ENCODE measurements at regions not wholly inside any gene's neighbourhood (a gene's known extent, or its start where the extent isn't known, plus 50 kb on each side); places are given as distances from the start of the nearest gene placed in this dataset.

DNA sequence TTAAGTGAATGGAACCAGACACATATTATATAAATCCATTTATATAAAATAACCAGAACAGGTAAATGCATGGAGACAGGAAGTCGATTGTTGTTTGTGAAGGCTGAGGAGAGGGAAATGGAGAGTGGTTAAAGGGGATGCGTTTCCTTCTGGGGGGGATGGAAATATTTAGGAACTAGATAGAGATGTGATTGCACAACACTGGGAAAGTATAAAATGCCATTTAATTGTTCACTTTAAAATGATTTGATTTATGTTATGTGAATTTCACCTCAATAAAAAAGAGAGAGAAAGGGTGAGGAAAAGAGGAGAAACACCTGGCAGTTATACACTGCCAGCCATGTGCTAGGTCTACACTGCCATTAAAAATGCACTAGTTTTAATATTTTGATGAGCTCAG, 312.6 kb downstream of the CD83 start:
- intact Hi-C loops (cut with DNase I): loop anchor here (5.0 to 10.0 kb wide), 4 partner anchors 68 to 815 kb away; partner anchors contain the start of gene JARID2
- ATAC-seq (no peak), DNase-seq (ENCODE audit: missing footprints) (no peak)

DNA sequence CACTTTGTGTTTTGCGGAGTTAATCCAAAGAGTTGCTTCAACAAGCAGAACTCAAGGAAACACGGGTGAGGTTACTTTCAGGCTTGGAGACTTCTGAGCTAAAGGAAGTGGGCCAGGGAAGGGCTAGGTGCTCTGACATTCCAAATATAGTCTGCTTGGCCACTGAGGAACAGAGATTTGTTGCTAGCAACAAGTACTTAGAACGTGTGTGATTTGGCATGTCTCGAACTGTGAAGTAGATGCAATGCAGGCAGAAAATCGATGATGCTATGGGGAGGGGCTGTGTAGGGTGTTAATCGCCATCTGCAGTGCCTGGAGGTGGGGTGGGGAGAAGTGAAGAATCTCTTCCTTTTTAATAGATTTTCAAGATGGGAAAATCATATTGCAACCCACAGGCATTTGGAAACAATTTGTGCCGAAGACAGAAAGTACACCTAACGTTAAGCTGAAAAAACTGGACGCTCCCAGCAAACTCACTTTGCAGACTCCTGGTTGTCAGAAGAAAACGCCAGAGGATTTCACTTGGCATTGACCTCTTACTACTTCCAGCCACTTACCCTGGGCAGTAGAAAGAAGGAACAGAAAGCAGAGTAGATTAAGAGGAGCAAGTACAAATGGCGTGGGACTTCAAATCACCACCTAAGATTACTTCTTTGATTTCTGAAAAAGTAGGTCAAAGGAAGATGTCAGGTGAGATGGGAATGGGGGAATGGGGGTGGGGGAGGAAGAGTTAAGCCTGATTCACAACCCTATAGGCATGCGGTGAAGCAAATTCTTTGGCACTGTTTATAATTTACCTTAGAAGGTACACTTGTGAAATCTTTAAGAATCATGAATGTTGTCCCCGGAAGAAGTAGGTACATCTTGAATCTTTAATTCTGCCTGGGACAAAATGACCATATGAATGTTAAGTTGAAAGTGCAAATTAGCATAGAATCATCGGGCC, 314.1 kb downstream of the CD83 start:
- ATAC-seq (peak; percentile 91), DNase-seq (ENCODE audit: missing footprints) (no peak)
- intact Hi-C loops (cut with DNase I): loop anchor here (2.0 to 10.0 kb wide), 5 partner anchors 69 to 813 kb away; partner anchors contain the start of gene JARID2

- intact Hi-C loops (cut with DNase I): loop anchor here (5.0 to 10.0 kb wide), 4 partner anchors 73 to 810 kb away; partner anchors contain the start of gene JARID2
- no peak for DNase-seq (ENCODE audit: missing footprints)
- ATAC-seq: no peak
Measured at GRCh38 chr6:14434916-14435690, 317.5 kb downstream of the CD83 start.

DNA sequence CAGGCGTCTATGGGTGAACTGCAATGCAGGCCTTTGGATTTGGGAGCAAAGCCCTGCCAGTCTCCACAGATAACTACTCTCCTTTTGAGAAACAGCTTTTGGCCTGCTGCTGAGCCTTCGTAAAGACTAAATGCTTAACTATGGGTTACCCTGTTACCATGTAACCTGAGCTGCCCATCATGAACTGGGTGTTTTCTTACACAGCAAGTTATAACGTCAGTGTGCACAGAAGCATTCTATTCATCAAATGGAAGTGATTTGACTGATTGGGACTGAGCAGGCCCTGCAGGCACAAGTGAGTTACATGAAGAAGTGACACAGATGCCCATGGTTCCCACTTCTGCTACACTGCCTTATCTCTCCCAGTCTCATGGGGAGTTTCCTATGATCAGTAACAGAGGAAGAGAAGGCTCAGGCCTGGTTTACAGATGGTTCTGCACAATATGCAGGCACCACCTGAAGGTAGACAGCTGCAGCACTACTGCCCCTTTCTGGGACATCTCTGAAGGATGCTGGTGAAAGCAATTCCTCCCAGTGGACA, 319.1 kb downstream of the CD83 start:
- intact Hi-C loops (cut with DNase I): loop anchor here (10.0 kb wide), 2 partner anchors 138 to 808 kb away; partner anchors contain the start of gene JARID2
- ATAC-seq: no peak
- no peak for DNase-seq (ENCODE audit: missing footprints)

GRCh38 chr6:14439419-14439818, 321.8 kb downstream of the CD83 start:
- intact Hi-C loops (cut with DNase I): loop anchor here (10.0 kb wide), 2 partner anchors 135 to 805 kb away; partner anchors contain the start of gene JARID2
- ATAC-seq (no peak), DNase-seq (ENCODE audit: missing footprints) (no peak)

DNA sequence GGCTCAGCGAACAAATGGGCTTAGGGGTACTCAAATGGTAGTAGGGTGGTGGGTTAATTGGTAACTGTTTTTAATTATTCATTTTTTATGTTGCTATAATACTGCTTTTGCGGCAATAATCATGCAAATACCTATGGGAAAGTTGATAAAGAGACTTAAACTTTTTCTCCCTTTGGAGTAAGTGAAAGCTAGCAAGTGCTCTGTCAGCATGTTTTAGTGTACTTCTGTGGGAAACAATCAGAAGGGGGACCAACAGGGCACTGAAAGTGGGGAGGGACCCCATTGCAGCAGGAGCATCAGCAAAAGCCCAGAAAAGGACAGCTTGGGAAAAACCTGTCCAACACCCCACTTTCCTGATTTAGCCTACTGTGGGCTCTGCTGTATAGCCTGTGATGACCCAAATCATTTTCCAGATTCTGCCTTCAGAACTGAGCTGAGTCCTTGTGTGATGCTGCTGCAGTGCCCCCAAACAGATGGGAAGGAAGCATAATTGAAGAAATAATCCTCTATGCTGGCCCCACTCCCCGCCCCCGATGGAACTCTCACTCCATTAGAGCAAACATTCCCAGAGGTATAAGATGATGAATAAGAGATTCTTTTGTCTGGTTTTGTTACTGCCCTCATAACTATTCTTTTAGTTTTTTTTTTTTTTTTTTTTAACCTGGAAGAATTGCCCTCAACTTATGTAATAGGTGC, 322.8 kb downstream of the CD83 start:
- DNase-seq (ENCODE audit: missing footprints) (no peak), ATAC-seq (no peak)
- intact Hi-C loops (cut with DNase I): no loop called here

- ATAC-seq (peak; percentile 90), DNase-seq (ENCODE audit: missing footprints) (no peak)
- intact Hi-C loops (cut with DNase I): no loop called here
Measured at GRCh38 chr6:14440940-14441781, 323.6 kb downstream of the CD83 start.

- ATAC-seq (peak; percentile 38), DNase-seq (ENCODE audit: missing footprints) (no peak)
- intact Hi-C loops (cut with DNase I): no loop called here
Measured at GRCh38 chr6:14442242-14442641, 324.7 kb downstream of the CD83 start.

DNA sequence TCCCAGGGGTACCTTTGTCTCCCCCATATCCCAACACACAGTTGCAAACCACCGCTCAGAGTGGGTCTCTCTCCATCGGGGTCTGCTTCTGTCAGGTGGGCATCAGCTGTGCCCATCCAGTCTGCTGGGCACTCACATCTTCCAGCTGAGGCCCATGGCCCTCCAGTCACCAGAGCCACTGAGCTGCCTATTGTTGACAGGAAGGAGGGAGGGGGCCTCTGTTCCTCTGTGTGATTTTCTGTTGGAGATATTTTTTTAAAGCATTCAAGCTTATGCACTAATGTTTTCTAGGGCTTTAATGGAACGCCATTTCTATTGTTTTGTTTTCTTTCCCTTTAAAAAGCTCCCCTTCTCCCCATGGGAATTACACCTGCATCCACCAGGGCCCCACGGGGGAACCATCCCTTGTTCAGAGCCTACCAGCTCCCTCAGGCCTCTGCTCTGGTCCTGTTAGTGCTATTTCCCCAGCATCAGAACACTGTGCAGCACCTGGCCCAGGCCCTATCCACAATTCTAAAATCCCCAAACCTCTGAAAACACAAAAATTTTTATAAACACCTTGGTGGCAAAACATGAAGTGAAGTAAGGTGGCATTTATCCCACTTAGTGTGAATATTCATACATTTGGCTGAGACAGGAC, 326.2 kb downstream of the CD83 start:
- no peak for ATAC-seq
- no peak for DNase-seq (ENCODE audit: missing footprints)
- intact Hi-C loops (cut with DNase I): no loop called here

DNA sequence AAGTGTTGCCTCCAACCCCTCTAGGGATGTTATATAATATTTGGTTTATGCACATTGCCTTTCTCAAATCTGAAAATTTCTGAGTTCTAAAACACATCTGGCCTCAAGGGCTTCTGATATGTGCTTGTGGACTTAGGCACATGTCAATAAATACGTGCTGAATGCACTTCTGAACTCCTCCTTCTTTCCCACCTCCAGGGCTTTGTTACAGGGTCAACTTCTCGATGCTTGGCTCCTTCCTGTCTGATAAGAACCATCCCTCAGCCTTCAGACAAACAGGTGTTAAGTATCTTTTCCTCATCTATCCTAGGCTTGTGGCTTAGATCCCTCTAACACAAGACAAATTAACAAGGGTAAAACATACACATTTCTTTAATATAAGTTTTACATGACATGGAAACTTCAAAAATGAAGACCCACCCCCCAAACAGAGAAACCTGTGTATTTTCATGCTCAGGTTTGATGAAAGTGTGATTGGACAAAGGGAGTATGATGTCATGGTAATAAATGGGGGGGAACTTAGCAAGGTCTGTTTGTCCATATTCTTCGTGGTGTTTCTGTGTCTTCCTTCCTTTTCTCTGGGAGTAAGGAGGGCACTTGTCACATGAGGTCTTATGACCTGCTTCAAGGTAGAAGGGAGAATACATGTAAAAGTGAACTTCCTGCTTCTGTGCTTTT, 326.9 kb downstream of the CD83 start:
- intact Hi-C loops (cut with DNase I): no loop called here
- no peak for DNase-seq (ENCODE audit: missing footprints)
- ATAC-seq: no peak

- intact Hi-C loops (cut with DNase I): no loop called here
- no peak for ATAC-seq
Measured at GRCh38 chr6:14447240-14447639, 329.7 kb downstream of the CD83 start.

GRCh38 chr6:14448246-14448645, 330.7 kb downstream of the CD83 start:
- no peak for ATAC-seq
- intact Hi-C loops (cut with DNase I): no loop called here
- no peak for DNase-seq (ENCODE audit: missing footprints)

More at GRCh38 chr6:14447240-14447639, 329.7 kb downstream of the CD83 start:
- DNase-seq (ENCODE audit: missing footprints): no peak

DNA sequence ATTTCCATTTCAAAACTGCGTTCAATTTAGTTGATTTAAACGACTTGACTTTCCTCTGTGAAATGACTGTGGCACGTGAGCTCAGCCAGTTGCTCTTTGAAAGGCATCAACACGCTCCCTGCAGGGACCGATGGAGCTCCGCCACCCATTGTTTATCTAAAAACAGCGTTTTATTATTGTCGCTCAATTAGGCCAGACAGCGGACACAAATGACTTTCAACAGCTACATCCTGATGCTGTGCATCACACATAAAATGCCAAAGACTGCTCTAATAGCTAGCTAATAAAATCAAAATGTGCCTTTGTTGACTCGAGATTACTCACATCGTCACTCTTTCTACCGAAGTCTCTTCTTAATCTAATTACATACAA, 332.5 kb downstream of the CD83 start:
- DNase-seq (ENCODE audit: missing footprints): no peak
- intact Hi-C loops (cut with DNase I): no loop called here
- ATAC-seq: no peak

DNA sequence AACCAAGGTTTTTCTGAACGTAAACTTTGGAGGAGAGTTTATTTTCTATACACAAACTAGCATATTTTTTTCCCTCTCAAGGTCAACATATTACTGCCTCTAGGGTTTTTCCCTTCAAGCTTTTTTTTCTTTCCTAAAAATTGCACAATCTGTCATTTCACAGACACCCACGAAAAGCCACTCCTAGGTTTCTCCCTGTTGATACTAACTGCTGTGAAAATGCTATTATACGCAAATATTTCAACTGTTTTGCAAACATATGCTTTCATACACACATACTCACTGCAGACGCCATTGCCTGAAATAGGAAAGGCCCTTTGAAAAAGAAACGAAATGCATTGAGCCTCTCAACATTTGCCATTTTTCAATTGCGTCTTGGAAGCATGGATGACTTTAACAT, 333.0 kb downstream of the CD83 start:
- no peak for DNase-seq (ENCODE audit: missing footprints)
- no peak for ATAC-seq
- intact Hi-C loops (cut with DNase I): no loop called here

GRCh38 chr6:14451594-14452374, 334.2 kb downstream of the CD83 start:
- DNase-seq (ENCODE audit: missing footprints) (no peak), ATAC-seq (no peak)
- intact Hi-C loops (cut with DNase I): no loop called here
